ENCODE measurements at regions not wholly inside any gene's neighbourhood (a gene's known extent, or its start where the extent isn't known, plus 50 kb on each side); places are given as distances from the start of the nearest gene placed in this dataset.

DNA sequence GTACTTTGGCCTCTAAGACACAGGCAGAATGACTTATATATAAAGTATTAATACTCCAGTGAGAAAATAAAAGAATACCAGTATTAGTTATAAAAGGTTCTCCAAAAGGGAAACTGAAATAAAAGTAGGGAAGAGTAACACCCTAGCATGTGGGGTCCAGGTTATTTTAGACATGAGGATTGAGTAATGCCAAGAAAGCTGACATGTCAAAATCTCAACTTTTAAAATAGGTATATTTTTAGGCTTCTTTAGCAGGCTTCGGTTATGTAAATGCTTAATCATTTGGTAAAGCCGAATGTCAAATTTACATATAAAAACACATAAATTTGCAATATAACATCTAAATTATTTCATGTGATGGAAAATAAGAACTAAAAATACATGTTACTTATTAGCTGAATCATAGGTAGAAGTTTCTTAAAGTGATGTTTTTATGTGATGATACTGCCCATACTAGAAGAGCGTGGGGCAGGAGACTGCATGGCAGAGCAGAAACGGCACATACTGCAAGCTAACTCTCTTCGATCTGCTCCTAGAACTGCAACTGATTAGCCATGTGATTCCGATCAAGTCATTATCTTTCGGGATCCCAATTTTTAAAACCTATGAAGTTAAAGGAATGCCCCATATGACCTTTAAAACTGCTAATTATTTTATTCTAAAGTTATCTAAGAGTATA, 129.4 kb upstream of the DST start:
- H3K4me1 ChIP-seq (ENCODE audit: control insufficient read depth in 2 of 2, insufficient read depth in 2 of 2, low read length in 2 of 2) = no peaks in the 10 kb centered on the region
- H3K27ac ChIP-seq (ENCODE audit: low read depth in 1 of 2, low read length in 1 of 2) = no peak overlapping the region
- H3K36me3 ChIP-seq (ENCODE audit: control insufficient read depth in 2 of 2, insufficient read depth in 2 of 2, low read length in 1 of 2) = no peaks in the 10 kb centered on the region
- 97% methylated on average over 7 of the region's 7 CpGs for WGBS
- H3K4me3 ChIP-seq (ENCODE audit: low read length in 2 of 2) = no peak overlapping the region
- no peak for DNase-seq (ENCODE audit: low read depth in 6 of 9, low spot score in 9 of 9)
- H3K27me3 ChIP-seq (ENCODE audit: control insufficient read depth in 2 of 2, insufficient read depth in 1 of 2, low read length in 1 of 2) = no peaks in the 10 kb centered on the region
- no peaks in the 10 kb centered on the region for H3K9me3 ChIP-seq (ENCODE audit: control insufficient read depth in 2 of 2, insufficient read depth in 1 of 2, low read length in 1 of 2)

DNA sequence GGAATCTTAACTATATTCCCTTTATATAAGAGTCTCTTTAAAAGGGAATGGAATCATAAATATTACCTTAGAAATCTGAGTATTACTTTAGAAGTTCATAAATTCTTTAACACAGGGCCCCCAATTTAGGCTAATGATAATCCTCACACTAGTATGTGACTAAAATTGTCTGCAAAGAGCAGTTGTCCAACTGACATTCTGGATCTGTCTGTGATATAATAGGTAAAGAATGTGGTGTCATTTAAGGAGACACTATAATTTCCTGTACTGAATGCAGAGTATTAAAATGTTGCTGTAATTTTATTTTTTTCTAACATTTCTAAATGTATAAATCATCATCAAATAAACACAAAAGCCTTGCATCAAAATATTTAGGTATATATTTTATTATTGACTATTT, 128.5 kb upstream of the DST start:
- H3K4me3 ChIP-seq (ENCODE audit: low read length in 2 of 2) = no peak overlapping the region
- no peak overlapping the region for H3K27ac ChIP-seq (ENCODE audit: low read depth in 1 of 2, low read length in 1 of 2)
- H3K27me3 ChIP-seq (ENCODE audit: control insufficient read depth in 2 of 2, insufficient read depth in 1 of 2, low read length in 1 of 2) = no peaks in the 10 kb centered on the region

DNA sequence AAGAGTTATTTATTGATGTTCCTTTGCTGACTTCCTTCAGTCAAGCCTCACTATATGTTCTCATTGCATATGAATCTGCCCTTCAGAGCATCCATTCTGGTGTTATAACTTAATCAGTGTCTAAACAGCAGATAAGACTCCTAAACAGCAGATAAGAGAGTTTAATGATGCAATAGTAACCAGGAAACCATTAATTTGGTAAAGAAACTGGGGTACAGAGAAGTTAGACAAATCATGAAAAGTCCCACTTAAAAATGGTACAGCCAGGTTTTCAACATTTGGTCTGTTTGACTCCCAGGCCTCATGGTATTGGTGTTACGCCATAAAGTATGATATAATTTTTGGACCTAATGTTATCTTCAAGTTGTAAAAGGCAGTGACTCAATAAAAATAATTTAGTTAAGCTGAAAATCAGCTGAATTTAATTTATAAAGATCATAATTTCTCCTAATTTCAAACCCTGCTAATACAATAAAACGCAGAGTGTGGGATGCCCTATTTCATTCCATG, 127.4 kb upstream of the DST start:
- Histone ChIP-seq H3K9me3 (ENCODE audit: control insufficient read depth in 2 of 2, insufficient read depth in 1 of 2, low read length in 1 of 2) (no peaks in the 10 kb centered on the region), H3K27ac (ENCODE audit: low read depth in 1 of 2, low read length in 1 of 2) (no peak overlapping the region), H3K4me3 (ENCODE audit: low read length in 2 of 2) (no peak overlapping the region), H3K27me3 (ENCODE audit: control insufficient read depth in 2 of 2, insufficient read depth in 1 of 2, low read length in 1 of 2) (no peaks in the 10 kb centered on the region), H3K36me3 (ENCODE audit: control insufficient read depth in 2 of 2, insufficient read depth in 2 of 2, low read length in 1 of 2) (no peaks in the 10 kb centered on the region), H3K4me1 (ENCODE audit: control insufficient read depth in 2 of 2, insufficient read depth in 2 of 2, low read length in 2 of 2) (no peaks in the 10 kb centered on the region)
- DNase-seq (ENCODE audit: low read depth in 6 of 9, low spot score in 9 of 9) = no peak
- over 99% methylated on average over 2 of the region's 2 CpGs for WGBS

More for the DNA sequence above, 128.5 kb upstream of the DST start:
- Histone ChIP-seq H3K36me3 (ENCODE audit: control insufficient read depth in 2 of 2, insufficient read depth in 2 of 2, low read length in 1 of 2) (no peaks in the 10 kb centered on the region), H3K9me3 (ENCODE audit: control insufficient read depth in 2 of 2, insufficient read depth in 1 of 2, low read length in 1 of 2) (no peaks in the 10 kb centered on the region), H3K4me1 (ENCODE audit: control insufficient read depth in 2 of 2, insufficient read depth in 2 of 2, low read length in 2 of 2) (no peaks in the 10 kb centered on the region)
- no peak for DNase-seq (ENCODE audit: low read depth in 6 of 9, low spot score in 9 of 9)

DNA sequence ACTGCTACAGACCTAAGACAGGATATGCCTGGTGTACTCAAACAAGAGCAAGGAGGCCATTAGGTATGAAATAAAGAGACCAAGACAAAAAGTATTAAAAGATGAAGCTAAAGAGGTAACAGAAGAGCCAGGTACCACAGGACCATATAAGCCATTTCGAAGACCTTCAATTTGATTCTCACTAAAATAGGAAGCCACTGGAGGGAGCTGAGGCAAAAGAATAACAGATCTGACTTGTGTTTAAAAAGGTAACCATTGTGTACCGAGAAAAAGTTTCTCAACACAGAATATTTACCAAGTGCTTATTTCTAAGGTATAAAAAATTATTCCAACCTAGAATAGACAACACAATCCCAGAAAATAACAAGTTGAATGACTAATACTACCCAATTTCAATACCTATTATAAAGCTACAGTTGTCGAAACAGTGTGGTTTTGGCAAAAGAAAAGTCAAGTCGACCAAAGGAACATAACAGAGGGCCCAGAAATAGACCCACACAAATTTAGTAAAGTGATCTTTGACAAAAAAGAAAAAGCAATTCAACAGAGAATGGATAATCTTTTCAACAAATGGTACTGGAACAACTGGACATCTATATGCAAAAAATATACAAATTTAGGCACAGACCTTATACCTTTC, 125.3 kb upstream of the DST start:
- Histone ChIP-seq H3K36me3 (ENCODE audit: control insufficient read depth in 2 of 2, insufficient read depth in 2 of 2, low read length in 1 of 2) (no peaks in the 10 kb centered on the region), H3K4me1 (ENCODE audit: control insufficient read depth in 2 of 2, insufficient read depth in 2 of 2, low read length in 2 of 2) (no peaks in the 10 kb centered on the region), H3K4me3 (ENCODE audit: low read length in 2 of 2) (no peak overlapping the region), H3K9me3 (ENCODE audit: control insufficient read depth in 2 of 2, insufficient read depth in 1 of 2, low read length in 1 of 2) (no peaks in the 10 kb centered on the region), H3K27me3 (ENCODE audit: control insufficient read depth in 2 of 2, insufficient read depth in 1 of 2, low read length in 1 of 2) (no peaks in the 10 kb centered on the region), H3K27ac (ENCODE audit: low read depth in 1 of 2, low read length in 1 of 2) (no peak overlapping the region)
- 88% methylated on average over 4 of the region's 4 CpGs for WGBS
- no peak for DNase-seq (ENCODE audit: low read depth in 6 of 9, low spot score in 9 of 9)

DNA sequence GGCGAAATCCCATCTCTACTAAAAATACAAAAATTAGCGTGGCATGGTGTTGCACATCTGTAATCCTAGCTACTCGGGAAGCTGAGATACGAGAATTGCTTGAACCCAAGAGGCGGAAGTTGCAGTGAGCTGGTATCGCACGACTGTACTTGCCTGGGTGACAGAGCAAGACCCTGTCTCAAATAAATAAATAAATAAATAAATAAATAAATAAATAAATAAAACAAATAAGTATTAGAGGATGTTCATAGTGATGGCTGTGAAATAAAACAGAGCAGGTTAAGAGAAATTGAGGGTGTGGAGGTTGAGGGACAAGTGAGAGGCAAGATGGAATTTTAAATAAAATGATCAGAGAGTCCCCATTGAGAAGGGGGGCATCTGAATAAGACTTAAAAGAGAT, 124.7 kb upstream of the DST start:
- no peaks in the 10 kb centered on the region for H3K9me3 ChIP-seq (ENCODE audit: control insufficient read depth in 2 of 2, insufficient read depth in 1 of 2, low read length in 1 of 2)

DNA sequence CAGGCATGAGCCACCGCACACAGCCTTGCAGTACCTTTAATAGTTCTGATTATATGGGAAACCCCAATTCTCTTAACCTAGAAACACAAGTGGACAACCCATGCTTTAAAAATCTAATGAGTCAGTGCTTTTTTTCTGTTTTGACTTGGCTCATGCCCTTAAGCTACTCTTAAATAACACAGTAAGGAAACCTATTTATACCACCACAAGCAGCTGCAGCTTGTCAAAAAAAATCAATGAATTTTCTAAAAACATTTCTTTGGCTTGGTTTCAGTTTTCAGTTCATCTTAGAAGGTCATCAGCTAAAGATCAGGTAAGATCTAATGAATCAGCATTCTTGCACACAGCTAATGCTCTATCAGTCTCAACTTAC, 124.1 kb upstream of the DST start:
- Histone ChIP-seq H3K27ac (ENCODE audit: low read depth in 1 of 2, low read length in 1 of 2) (no peak overlapping the region), H3K9me3 (ENCODE audit: control insufficient read depth in 2 of 2, insufficient read depth in 1 of 2, low read length in 1 of 2) (no peaks in the 10 kb centered on the region), H3K36me3 (ENCODE audit: control insufficient read depth in 2 of 2, insufficient read depth in 2 of 2, low read length in 1 of 2) (no peaks in the 10 kb centered on the region), H3K27me3 (ENCODE audit: control insufficient read depth in 2 of 2, insufficient read depth in 1 of 2, low read length in 1 of 2) (no peaks in the 10 kb centered on the region), H3K4me3 (ENCODE audit: low read length in 2 of 2) (no peak overlapping the region), H3K4me1 (ENCODE audit: control insufficient read depth in 2 of 2, insufficient read depth in 2 of 2, low read length in 2 of 2) (no peaks in the 10 kb centered on the region)
- no peak for DNase-seq (ENCODE audit: low read depth in 6 of 9, low spot score in 9 of 9)
- 98% methylated on average over 1 of the region's 1 CpG for WGBS

More for the DNA sequence above, 124.7 kb upstream of the DST start:
- no peaks in the 10 kb centered on the region for H3K4me1 ChIP-seq (ENCODE audit: control insufficient read depth in 2 of 2, insufficient read depth in 2 of 2, low read length in 2 of 2)
- no peak overlapping the region for H3K27ac ChIP-seq (ENCODE audit: low read depth in 1 of 2, low read length in 1 of 2)
- no peak for DNase-seq (ENCODE audit: low read depth in 6 of 9, low spot score in 9 of 9)
- H3K4me3 ChIP-seq (ENCODE audit: low read length in 2 of 2) = no peak overlapping the region
- 98% methylated on average over 7 of the region's 7 CpGs for WGBS
- H3K36me3 ChIP-seq (ENCODE audit: control insufficient read depth in 2 of 2, insufficient read depth in 2 of 2, low read length in 1 of 2) = no peaks in the 10 kb centered on the region
- no peaks in the 10 kb centered on the region for H3K27me3 ChIP-seq (ENCODE audit: control insufficient read depth in 2 of 2, insufficient read depth in 1 of 2, low read length in 1 of 2)

DNA sequence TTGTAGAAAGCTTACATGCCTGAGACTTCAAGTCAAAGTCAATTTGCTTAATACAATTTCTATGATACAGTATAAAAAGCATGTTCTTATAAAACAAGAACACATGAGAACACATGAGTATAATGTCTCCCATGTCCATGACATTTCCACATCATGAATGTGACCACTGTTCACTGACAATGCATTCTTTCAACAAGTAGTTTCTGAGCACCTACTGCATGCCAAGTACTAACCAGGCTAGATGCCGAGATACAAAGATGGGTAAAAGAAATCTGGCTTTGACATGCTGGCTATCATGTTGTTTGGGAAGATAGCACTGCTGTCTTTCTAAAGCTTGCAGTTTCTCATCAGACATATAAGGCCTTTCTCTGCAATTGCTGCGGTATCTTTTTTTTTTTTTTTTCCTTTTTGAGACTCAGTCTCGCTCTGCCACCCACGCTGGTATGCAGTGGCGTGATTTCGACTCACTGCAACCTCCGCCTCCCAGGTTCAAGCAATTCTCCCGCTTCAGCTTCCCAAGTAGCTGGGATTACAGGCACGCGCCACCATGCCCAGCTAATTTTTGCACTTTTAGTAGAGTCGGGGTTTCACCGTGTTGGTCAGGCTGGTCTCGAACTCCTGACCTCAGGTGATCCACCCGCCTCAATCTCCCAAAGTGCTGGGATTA, 123.6 kb upstream of the DST start:
- Histone ChIP-seq H3K4me3 (ENCODE audit: low read length in 2 of 2) (no peak overlapping the region), H3K9me3 (ENCODE audit: control insufficient read depth in 2 of 2, insufficient read depth in 1 of 2, low read length in 1 of 2) (no peaks in the 10 kb centered on the region), H3K27me3 (ENCODE audit: control insufficient read depth in 2 of 2, insufficient read depth in 1 of 2, low read length in 1 of 2) (no peaks in the 10 kb centered on the region), H3K36me3 (ENCODE audit: control insufficient read depth in 2 of 2, insufficient read depth in 2 of 2, low read length in 1 of 2) (no peaks in the 10 kb centered on the region), H3K27ac (ENCODE audit: low read depth in 1 of 2, low read length in 1 of 2) (no peak overlapping the region), H3K4me1 (ENCODE audit: control insufficient read depth in 2 of 2, insufficient read depth in 2 of 2, low read length in 2 of 2) (no peaks in the 10 kb centered on the region)
- no peak for DNase-seq (ENCODE audit: low read depth in 6 of 9, low spot score in 9 of 9)
- WGBS = 98% methylated on average over 14 of the region's 14 CpGs

DNA sequence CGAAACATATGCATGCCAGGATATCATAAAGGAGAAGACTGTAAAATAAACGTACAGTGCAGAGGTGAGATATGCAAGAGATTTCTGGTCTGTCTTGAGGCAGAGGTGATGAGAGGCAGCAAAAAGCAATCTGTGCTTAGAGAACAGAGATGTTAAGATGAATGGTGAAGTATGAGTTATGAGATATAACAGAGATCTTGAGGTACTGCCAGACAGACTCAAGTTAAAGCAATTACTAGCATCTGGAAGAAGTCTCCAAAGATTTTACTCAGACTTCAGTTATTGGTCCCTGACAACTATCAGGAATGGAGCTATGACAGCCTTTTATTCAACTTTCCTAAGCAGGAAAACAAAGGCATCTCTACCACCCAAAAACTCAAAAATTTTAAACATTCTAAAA, 122.8 kb upstream of the DST start:
- Histone ChIP-seq H3K36me3 (ENCODE audit: control insufficient read depth in 2 of 2, insufficient read depth in 2 of 2, low read length in 1 of 2) (no peaks in the 10 kb centered on the region), H3K4me3 (ENCODE audit: low read length in 2 of 2) (no peak overlapping the region), H3K27me3 (ENCODE audit: control insufficient read depth in 2 of 2, insufficient read depth in 1 of 2, low read length in 1 of 2) (no peaks in the 10 kb centered on the region), H3K9me3 (ENCODE audit: control insufficient read depth in 2 of 2, insufficient read depth in 1 of 2, low read length in 1 of 2) (no peaks in the 10 kb centered on the region), H3K4me1 (ENCODE audit: control insufficient read depth in 2 of 2, insufficient read depth in 2 of 2, low read length in 2 of 2) (no peaks in the 10 kb centered on the region), H3K27ac (ENCODE audit: low read depth in 1 of 2, low read length in 1 of 2) (no peak overlapping the region)
- no peak for DNase-seq (ENCODE audit: low read depth in 6 of 9, low spot score in 9 of 9)
- 97% methylated on average over 2 of the region's 2 CpGs for WGBS

DNA sequence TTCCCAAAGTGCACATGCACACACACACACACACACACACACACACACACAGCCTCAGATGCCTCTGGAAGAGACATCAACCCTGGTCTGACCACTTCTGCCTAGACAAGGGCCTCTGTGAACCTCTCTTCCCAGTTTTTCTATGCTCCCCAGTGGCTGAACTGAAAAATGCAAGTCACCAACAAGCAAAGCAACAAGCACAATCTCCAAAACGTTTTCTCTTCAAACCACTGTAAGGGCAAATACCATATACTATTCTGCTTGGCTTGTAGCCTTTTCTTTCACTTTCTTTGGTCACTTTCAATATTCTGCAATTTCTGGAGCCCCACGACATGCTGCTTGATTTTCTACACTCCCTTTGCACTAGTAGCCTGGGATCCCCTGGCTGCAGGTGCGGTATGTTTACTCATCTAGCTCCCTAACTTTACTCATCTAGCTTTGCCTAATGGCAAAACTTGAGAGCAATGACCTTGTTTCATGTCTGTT, 121.4 kb upstream of the DST start:
- DNase-seq (ENCODE audit: low read depth in 6 of 9, low spot score in 9 of 9) = peak in 1 of 9 donors; percentile 26
- Histone ChIP-seq H3K36me3 (ENCODE audit: control insufficient read depth in 2 of 2, insufficient read depth in 2 of 2, low read length in 1 of 2) (no peaks in the 10 kb centered on the region), H3K27me3 (ENCODE audit: control insufficient read depth in 2 of 2, insufficient read depth in 1 of 2, low read length in 1 of 2) (no peaks in the 10 kb centered on the region), H3K4me1 (ENCODE audit: control insufficient read depth in 2 of 2, insufficient read depth in 2 of 2, low read length in 2 of 2) (peaks cover 1 to 2% of the 10 kb centered on the region in 2 donors), H3K9me3 (ENCODE audit: control insufficient read depth in 2 of 2, insufficient read depth in 1 of 2, low read length in 1 of 2) (no peaks in the 10 kb centered on the region), H3K27ac (ENCODE audit: low read depth in 1 of 2, low read length in 1 of 2) (no peak overlapping the region), H3K4me3 (ENCODE audit: low read length in 2 of 2) (no peak overlapping the region)
- 52% methylated on average over 3 of the region's 3 CpGs for WGBS
